Sigmoid colon (tissue), 3 donors: ENCODE measurements at regions not wholly inside any gene's neighbourhood (a gene's known extent, or its start where the extent isn't known, plus 50 kb on each side); places are given as distances from the start of the nearest gene placed in this dataset.

Source experiments
- CTCF ChIP-seq, 4 experiments: fragments of 450-650 bp in 3 of 4; fragments of 200-600 bp in 1 of 4; IDR thresholded peaks; one replicate each; pipeline ENCODE4 v1.5.1; 2016 to 2019; ENCODE audit warnings: antibody characterized with exemption in 4 of 4, mild to moderate bottlenecking in 3 of 4, moderate library complexity in 2 of 4
- POLR2A ChIP-seq, 2 donors: fragments of 450-650 bp; IDR thresholded peaks; one replicate each; pipeline ENCODE4 v1.6.1; 2016; ENCODE audit warnings: antibody characterized with exemption in 2 of 2, mild to moderate bottlenecking in 2 of 2, moderate library complexity in 2 of 2

- no peak for TF ChIP-seq CTCF (IDR thresholded peaks at IDR 0.05)
- TF ChIP-seq POLR2A (IDR thresholded peaks at IDR 0.05) = no peak
Measured at GRCh38 chr5:172575816-172576545, 65.1 kb upstream of the NEURL1B start.
